Activated CD4-positive, alpha-beta memory T cell treated with anti-CD3 and anti-CD28 coated beads for 36 hours (primary cell): ENCODE measurements at regions not wholly inside any gene's neighbourhood (a gene's known extent, or its start where the extent isn't known, plus 50 kb on each side); places are given as distances from the start of the nearest gene placed in this dataset.

Experiments used
- CTCF ChIA-PET: fragments of 350-600 bp; sonication (Branson Sonifier 250); formaldehyde crosslinking; loops from one replicate; lab custom pipeline; 2021; ENCODE audit warnings: antibody characterized with exemption, inconsistent platforms; lab: Charles Lee
- POLR2A ChIA-PET: fragments of 350-600 bp; sonication (Branson Sonifier 250); formaldehyde crosslinking; loops from one replicate; lab custom pipeline; 2021; ENCODE audit warnings: antibody characterized with exemption; lab: Charles Lee
- DNase-seq: peaks from one replicate; pipeline ENCODE4 v3.0.0-alpha.2; 2020
- H3K27ac Mint-ChIP-seq: one replicate; pipeline ENCODE4 v1.8.0; 2021; ENCODE audit warnings: mixed read lengths
- H3K27me3 Mint-ChIP-seq: one replicate; pipeline ENCODE4 v1.8.0; 2021; ENCODE audit warnings: mixed read lengths
- H3K36me3 Mint-ChIP-seq: one replicate; pipeline ENCODE4 v1.8.0; 2021; ENCODE audit warnings: mixed read lengths
- H3K4me1 Mint-ChIP-seq: one replicate; pipeline ENCODE4 v1.8.0; 2021; ENCODE audit warnings: low read depth, mixed read lengths
- H3K4me3 Mint-ChIP-seq: one replicate; pipeline ENCODE4 v1.8.0; 2021; ENCODE audit warnings: mild to moderate bottlenecking, mixed read lengths
- H3K9me3 Mint-ChIP-seq: one replicate; pipeline ENCODE4 v1.8.0; 2021; ENCODE audit warnings: mixed read lengths
- intact Hi-C: fragments of 100-400 bp; cut with micrococcal nuclease; formaldehyde crosslinking; loops from one replicate; pipeline ENCODE4 v1.15.1; 2023

- H3K9me3 Mint-ChIP-seq = no peaks in the 10 kb centered on the region
- H3K4me3 Mint-ChIP-seq = peak overlapping the region; percentile 1
- H3K4me1 Mint-ChIP-seq = peaks cover 24% of the 10 kb centered on the region
- peaks cover 3% of the 10 kb centered on the region for H3K36me3 Mint-ChIP-seq
- CTCF ChIA-PET = interaction anchor here (0.9 kb wide), 1 partner anchor 18 kb away, joined by 4 read pairs; no protein-coding TSS in a partner anchor
- H3K27me3 Mint-ChIP-seq = no peaks in the 10 kb centered on the region
- peak; percentile 74 for DNase-seq
- POLR2A ChIA-PET = no interaction called here
- intact Hi-C loops = loop anchor here (1.0 to 10.0 kb wide), 8 partner anchors 8 to 859 kb away; partner anchors contain the start of gene TFB1M
- peak overlapping the region; percentile 90 for H3K27ac Mint-ChIP-seq
Observed at GRCh38 chr6:156174031-156174890, 602.9 kb upstream of the ARID1B start.

DNA sequence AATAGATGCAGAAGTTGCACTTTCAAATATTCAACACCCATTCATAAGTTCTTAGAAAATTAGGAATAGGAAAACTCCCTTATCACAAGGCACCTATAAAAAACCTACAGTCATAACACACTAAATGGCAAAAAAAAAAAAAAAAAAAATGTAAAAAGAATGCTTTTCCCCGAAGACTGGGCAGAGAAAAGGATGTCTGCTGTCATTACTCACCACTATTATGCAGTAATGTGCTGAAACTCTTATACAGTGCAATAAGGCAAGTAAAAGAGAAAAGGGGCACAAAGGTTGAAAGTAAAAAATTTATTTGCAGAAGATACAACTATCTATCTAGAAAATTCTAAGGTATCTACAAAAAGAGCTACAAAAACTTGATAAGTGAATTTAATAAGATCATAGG is 607.8 kb upstream of the ARID1B start:
- Mint-ChIP-seq H3K9me3 (no peaks in the 10 kb centered on the region), H3K36me3 (no peaks in the 10 kb centered on the region), H3K27me3 (no peaks in the 10 kb centered on the region), H3K27ac (no peak overlapping the region), H3K4me1 (peaks cover 34% of the 10 kb centered on the region), H3K4me3 (no peak overlapping the region)
- ChIA-PET POLR2A (no interaction called here), CTCF (no interaction called here)
- intact Hi-C loops = no loop called here
- no peak for DNase-seq

- DNase-seq = no peak
- Mint-ChIP-seq H3K27ac (peak overlapping the region; percentile 70), H3K36me3 (no peaks in the 10 kb centered on the region), H3K9me3 (no peaks in the 10 kb centered on the region), H3K4me3 (peak overlapping the region; percentile 29), H3K27me3 (no peaks in the 10 kb centered on the region), H3K4me1 (peaks cover 28% of the 10 kb centered on the region)
- intact Hi-C loops = no loop called here
- ChIA-PET POLR2A (no interaction called here), CTCF (no interaction called here)
Observed at GRCh38 chr6:156167625-156168071, 609.5 kb upstream of the ARID1B start.

- H3K9me3 Mint-ChIP-seq = no peaks in the 10 kb centered on the region
- peak overlapping the region; percentile 29 for H3K4me3 Mint-ChIP-seq
- H3K4me1 Mint-ChIP-seq = peaks cover 28% of the 10 kb centered on the region
- ChIA-PET POLR2A (no interaction called here), CTCF (no interaction called here)
- no peaks in the 10 kb centered on the region for H3K36me3 Mint-ChIP-seq
- DNase-seq = no peak
- no peaks in the 10 kb centered on the region for H3K27me3 Mint-ChIP-seq
- intact Hi-C loops = no loop called here
- peak overlapping the region; percentile 70 for H3K27ac Mint-ChIP-seq
Observed at GRCh38 chr6:156167016-156167624, 610.1 kb upstream of the ARID1B start.

DNA sequence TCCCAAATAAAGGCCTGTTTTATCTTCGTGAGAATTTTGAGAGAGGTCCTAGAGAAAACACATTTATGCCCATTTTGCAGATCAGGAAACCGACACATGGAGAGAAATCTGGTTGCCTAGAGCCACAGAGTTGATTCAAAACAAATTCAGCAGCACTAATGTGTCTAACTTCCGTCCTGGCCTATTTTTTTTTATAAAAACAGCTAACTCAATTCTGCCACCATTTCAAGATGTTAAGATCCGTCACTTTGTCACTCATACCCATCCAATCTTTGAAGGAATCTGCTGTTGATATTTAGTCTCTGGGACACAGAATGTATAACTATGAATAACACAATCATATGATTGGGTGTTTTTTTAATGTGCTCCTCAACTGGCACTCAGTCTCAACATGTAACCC is 611.1 kb upstream of the ARID1B start:
- H3K36me3 Mint-ChIP-seq = no peaks in the 10 kb centered on the region
- peak overlapping the region; percentile 70 for H3K27ac Mint-ChIP-seq
- intact Hi-C loops = loop anchor here (1.0 kb wide), 1 partner anchor 8 kb away; no protein-coding TSS in a partner anchor
- ChIA-PET POLR2A (no interaction called here), CTCF (no interaction called here)
- no peak overlapping the region for H3K4me3 Mint-ChIP-seq
- peaks cover 28% of the 10 kb centered on the region for H3K4me1 Mint-ChIP-seq
- DNase-seq = no peak
- H3K27me3 Mint-ChIP-seq = no peaks in the 10 kb centered on the region
- H3K9me3 Mint-ChIP-seq = no peaks in the 10 kb centered on the region

- no peaks in the 10 kb centered on the region for H3K27me3 Mint-ChIP-seq
- CTCF ChIA-PET = no interaction called here
- H3K36me3 Mint-ChIP-seq = no peaks in the 10 kb centered on the region
- intact Hi-C loops = no loop called here
- POLR2A ChIA-PET = no interaction called here
- H3K4me1 Mint-ChIP-seq = peaks cover 28% of the 10 kb centered on the region
- peak; percentile 21 for DNase-seq
- H3K4me3 Mint-ChIP-seq = no peak overlapping the region
- H3K27ac Mint-ChIP-seq = peak overlapping the region; percentile 70
- H3K9me3 Mint-ChIP-seq = no peaks in the 10 kb centered on the region
Observed at GRCh38 chr6:156164701-156165452, 612.3 kb upstream of the ARID1B start.

GRCh38 chr6:156163311-156163710 is 613.9 kb upstream of the ARID1B start:
- ChIA-PET CTCF (interaction anchor here (0.7 kb wide), 1 partner anchor 21 kb away, joined by 5 read pairs; no protein-coding TSS in a partner anchor), POLR2A (no interaction called here)

GRCh38 chr6:156161471-156161870 is 615.7 kb upstream of the ARID1B start:
- POLR2A ChIA-PET = no interaction called here

More at GRCh38 chr6:156163311-156163710, 613.9 kb upstream of the ARID1B start:
- H3K27me3 Mint-ChIP-seq = no peaks in the 10 kb centered on the region
- H3K9me3 Mint-ChIP-seq = no peaks in the 10 kb centered on the region
- H3K4me1 Mint-ChIP-seq = peaks cover 28% of the 10 kb centered on the region
- no peak for DNase-seq
- H3K4me3 Mint-ChIP-seq = no peak overlapping the region
- intact Hi-C loops = no loop called here
- H3K36me3 Mint-ChIP-seq = no peaks in the 10 kb centered on the region
- H3K27ac Mint-ChIP-seq = no peak overlapping the region

GRCh38 chr6:156160795-156161165 is 616.4 kb upstream of the ARID1B start:
- CTCF ChIA-PET = no interaction called here
- Mint-ChIP-seq H3K27ac (no peak overlapping the region), H3K27me3 (no peaks in the 10 kb centered on the region), H3K36me3 (no peaks in the 10 kb centered on the region), H3K9me3 (no peaks in the 10 kb centered on the region), H3K4me3 (no peak overlapping the region), H3K4me1 (peaks cover 9% of the 10 kb centered on the region)
- POLR2A ChIA-PET = no interaction called here
- intact Hi-C loops = no loop called here
- DNase-seq = no peak

More at GRCh38 chr6:156161471-156161870, 615.7 kb upstream of the ARID1B start:
- CTCF ChIA-PET = no interaction called here
- H3K9me3 Mint-ChIP-seq = no peaks in the 10 kb centered on the region
- no peaks in the 10 kb centered on the region for H3K27me3 Mint-ChIP-seq
- no peak overlapping the region for H3K4me3 Mint-ChIP-seq
- no peak for DNase-seq
- H3K27ac Mint-ChIP-seq = no peak overlapping the region
- intact Hi-C loops = no loop called here
- peaks cover 16% of the 10 kb centered on the region for H3K4me1 Mint-ChIP-seq
- H3K36me3 Mint-ChIP-seq = no peaks in the 10 kb centered on the region

DNA sequence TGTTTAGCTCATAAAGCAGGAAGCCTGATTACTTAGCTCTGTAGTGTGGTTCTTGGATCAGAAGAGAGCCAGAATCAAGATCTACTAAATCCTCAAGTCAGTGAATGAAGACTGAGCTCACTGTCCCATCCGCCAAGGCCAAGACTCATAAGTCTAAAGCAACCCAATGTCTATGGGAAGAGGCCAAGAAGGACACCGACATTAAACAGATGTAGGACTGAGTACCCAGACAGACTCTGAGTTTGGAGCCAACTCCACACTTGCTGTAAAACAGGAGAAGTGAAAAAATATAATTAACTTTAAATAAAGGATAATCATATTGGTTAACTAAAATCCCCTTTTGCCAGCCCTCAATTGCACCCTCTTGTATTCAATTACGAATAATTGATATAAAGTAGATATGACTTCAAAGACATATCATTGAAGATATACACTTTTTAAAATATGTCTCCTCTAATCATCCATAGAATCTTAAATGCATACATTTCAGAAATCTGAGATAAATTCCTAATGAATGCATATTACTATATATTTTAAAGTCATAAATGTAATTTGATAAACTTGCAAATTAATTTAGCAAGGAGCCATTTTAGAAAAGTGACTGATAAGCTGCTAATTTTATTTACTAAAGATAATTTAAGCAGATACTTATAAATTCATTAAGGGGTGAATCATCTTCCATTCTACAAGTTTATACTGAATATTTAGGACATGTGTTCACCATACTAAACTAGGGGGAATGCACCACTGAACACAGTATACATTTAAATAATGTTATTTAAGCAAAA is 617.0 kb upstream of the ARID1B start:
- Mint-ChIP-seq H3K27me3 (no peaks in the 10 kb centered on the region), H3K4me3 (no peak overlapping the region), H3K27ac (no peak overlapping the region), H3K4me1 (peaks cover 4% of the 10 kb centered on the region), H3K9me3 (no peaks in the 10 kb centered on the region), H3K36me3 (no peaks in the 10 kb centered on the region)
- CTCF ChIA-PET = no interaction called here
- intact Hi-C loops = no loop called here
- DNase-seq = no peak
- POLR2A ChIA-PET = no interaction called here

- Mint-ChIP-seq H3K4me3 (no peak overlapping the region), H3K4me1 (peaks cover 12% of the 10 kb centered on the region), H3K27me3 (no peaks in the 10 kb centered on the region), H3K36me3 (peaks cover 2% of the 10 kb centered on the region), H3K27ac (peak overlapping the region; percentile 79), H3K9me3 (no peaks in the 10 kb centered on the region)
- intact Hi-C loops = no loop called here
- ChIA-PET CTCF (no interaction called here), POLR2A (no interaction called here)
- DNase-seq = peak; percentile 37
Observed at GRCh38 chr6:156154896-156155295, 622.3 kb upstream of the ARID1B start.
